DMS 273 (cell line): ENCODE measurements at regions not wholly inside any gene's neighbourhood (a gene's known extent, or its start where the extent isn't known, plus 50 kb on each side); places are given as distances from the start of the nearest gene placed in this dataset.
A peak's percentile ranks its signal among the peaks of the same experiment; 100 is the strongest.

Experiments
- DNase-seq: peaks from one replicate; lab custom pipeline; 2025; ENCODE audit not compliant: unreplicated experiment; lab: John Stamatoyannopoulos, UW

DNA sequence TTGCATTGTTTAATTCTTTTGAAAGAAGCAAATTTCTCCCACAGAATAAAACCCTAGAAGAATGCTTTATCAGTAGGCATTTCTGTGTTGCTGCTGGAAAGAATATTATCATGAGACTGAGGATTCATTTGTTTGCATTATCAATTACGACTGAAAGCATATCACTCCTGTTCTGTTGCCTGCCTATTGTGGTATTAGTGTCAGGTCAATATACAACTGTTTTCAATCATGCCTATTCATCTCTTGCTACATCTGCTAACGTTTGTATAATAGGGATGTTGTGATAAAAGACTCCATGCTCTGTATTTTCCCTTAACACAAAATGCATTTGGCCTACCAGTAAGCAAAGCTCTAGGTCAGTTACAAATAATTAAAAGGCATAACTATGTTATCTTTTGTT, 221.5 kb downstream of the PTPRC start:
- no peak for DNase-seq

DNA sequence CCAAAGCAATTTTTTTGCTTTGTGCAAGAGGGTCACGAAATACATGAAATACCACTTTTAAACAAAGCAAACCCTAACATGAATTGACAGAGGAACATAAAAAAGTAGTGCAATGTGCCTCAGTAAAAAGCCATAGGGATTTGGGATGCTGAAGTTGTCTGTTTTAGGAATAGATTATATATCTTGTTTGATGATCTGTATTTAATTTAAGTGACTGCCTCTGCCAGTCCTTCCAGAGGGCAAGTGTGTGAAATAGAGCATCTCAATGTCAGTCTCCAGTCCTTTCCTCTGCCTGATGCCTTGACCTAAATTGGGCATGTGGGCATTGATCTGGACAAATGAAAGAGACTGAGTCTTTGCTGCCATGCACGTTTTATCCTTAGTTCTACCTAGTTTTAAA, 222.8 kb downstream of the PTPRC start:
- no peak for DNase-seq

- DNase-seq, result no peak
These were observed 225.9 kb downstream of the PTPRC start for GRCh38 chr1:198864695-198865094.

DNA sequence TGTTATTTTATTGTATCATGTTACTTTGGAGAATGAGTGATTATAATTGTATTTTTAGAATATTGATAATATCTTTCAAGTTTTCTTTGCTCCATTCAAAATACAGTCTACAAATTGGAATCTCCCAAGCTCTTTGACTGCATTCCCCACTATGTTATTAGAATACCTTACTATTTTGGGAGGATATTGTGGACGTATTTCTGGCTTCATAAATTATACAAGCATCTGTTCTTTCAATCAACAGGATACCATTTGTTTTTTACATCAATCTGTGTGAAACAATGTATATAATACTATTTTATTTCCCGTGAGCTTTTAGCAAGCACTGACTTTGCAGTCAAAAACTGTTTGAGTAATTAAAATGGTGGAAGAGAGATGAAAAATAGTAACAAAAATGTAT, 226.5 kb downstream of the PTPRC start:
- no peak for DNase-seq

GRCh38 chr1:198867182-198867581, 228.3 kb downstream of the PTPRC start:
- DNase-seq, result no peak

DNA sequence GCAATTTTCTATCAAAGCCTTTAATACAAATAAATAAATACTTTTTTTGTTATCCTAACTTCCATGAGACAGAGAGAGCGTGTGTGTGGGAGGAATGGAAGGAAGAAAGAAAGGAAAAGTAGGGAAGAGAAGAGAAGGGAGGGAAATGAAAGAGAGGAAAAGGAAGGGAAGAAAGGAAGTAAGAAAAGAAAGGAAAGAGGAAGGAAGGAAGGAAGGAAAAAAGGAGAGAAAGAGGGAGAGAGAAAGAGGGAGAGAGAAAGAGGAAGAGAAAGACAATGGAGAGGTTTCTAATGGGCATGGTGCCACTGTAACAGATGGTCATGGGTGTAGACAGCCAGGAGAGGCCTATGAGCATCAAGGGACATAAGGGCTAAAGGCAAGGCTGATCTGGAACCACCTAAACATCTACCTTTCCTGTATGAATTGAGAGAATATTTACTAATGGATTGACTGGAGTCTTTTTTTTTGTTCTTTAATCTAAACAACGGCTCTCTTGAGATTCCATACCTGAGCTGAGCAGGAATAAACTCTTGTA, 234.9 kb downstream of the PTPRC start:
- DNase-seq, result peak; percentile 65

DNA sequence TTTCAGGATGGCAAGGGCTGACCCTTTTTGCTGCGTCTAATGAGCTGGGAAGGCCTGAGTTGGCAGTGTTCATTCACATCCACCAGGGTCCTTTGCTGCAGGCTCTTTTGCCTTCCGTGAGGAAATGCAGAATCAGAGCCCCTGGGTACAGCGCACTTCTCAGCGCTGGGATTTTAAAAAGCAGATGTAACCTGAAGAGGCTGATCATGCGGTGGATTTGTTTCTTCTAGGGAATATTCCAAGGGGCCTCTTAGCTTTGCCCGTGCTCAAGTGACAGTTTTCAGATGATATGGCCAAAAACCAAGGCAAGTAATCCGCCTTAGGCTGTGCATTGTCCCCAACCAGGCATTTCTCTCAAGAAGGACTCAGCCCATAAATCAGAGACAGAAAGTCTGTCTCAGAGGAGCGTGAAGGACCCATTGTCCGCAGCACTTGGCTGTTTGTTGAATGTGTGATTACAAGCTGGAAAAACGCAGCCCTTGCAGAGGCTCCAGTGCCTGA, 237.6 kb downstream of the PTPRC start:
- no peak for DNase-seq

DNA sequence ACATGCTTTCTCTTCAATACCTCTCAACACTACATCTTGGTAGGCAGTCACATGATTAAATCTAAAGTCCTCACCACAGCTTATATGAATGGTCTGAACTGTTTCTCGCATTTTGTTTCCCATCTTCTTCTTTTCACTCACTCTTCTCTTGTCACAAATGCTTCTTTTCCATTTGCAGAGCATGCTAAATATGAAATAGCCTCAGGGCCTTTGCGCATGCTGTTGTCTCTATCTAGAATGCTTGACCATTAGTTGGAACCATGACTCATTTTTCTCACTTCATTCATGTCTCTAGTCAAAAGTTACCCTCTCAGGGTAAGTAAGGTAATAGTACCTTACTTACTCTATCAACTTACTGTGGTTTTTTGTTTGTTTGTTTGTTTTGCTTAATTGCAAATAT, 239.7 kb downstream of the PTPRC start:
- DNase-seq, result no peak

DNA sequence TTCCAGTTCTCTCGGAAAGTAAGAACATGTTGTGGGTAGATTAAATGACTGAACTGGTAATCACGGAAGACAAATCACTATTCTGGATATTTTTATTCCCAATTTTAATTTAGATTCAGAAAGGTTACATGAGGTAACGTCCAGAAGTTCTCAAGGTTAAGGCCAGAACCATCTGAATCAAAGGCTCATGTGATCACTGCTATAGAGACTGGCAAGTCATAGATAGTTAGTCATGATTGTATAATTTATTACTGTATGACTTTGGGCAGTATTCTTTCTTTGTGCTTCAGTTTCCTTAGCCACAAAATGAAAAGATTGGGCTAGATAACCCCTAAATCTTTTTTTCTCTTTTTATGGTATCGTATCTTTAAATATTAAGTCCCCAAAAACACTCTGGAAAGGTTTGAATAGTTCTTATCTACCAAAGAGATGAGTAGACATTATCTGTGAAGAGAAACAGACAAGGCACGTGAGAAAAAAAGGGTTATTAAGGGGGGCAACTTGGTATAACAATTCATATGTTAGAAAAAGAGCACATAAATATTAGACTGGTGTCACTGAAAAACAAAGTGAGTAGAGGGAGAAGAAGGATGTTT, 241.0 kb downstream of the PTPRC start:
- DNase-seq, result no peak

DNA sequence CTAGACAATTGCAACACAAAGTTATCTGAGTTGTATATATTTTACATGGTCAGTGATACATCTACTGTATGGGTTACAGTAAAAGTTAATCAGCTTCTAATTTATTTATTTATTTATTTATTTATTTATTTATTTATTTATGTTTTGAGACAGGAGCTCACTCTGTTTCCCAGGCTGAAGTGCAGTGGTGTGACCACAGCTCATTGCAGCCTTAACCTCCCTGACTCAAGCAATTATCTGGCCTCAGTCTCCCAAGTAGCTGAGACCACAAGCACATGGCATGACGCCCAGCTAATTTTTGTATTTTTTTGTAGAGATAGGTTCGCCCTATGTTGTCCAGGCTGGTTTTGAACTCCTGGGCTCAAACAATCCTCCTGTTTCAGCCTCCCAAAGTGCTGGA, 241.6 kb downstream of the PTPRC start:
- no peak for DNase-seq

DNA sequence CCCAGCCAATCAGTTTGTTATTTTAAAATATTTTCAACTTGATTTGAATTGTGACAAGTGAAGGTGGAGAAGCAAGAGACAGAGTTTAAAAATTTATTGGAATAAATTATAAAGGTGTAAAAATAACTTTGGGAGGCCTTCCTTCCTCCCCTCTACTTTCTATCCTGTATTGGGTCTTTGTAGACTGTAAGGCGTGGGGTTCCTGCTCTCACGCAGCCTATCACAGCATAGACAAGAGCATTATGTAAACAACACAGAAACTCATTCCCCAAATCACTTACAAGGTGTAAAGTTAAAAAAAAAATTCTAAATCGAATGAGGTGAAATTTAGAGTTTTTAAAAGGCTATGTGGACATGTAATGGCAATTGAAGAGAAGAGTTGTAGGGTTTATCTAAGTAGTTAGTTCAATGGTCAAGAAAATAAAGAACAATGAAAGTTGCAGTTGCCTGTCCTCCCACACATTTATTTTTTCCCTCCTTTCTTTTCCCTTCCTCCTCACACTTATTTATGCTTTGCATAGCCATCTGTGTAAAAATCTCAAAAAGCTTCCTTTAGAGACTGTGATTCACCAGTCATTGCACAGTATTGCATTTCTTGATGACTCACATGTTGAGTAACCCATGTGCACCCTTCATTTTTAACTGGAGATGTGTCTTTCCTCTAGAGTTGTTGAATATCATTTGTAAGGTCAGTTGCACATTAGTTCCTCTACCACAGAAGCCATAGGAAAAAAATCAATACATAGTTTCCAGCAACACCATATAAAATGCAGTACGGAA, 242.2 kb downstream of the PTPRC start:
- peak; percentile 12 for DNase-seq

DNA sequence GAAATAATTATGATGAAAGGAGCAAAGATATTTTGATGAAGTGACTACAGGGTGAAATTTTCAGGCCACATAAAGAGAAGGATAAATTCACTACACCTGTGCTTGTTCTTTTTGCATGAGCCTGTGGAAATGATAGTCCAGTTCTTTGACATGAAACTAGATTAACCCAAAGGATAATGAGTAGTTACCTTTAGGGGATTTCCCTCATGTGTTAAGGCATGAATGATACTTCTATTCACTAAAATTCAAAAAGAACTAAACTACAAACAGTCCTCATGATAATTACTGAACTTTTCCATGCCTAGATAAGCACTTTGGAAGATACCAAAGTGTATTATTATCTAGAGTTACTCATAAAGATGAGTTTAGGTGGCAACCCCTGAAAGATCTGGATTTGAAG, 244.3 kb downstream of the PTPRC start:
- no peak for DNase-seq

- DNase-seq, result no peak
These were observed 249.0 kb downstream of the PTPRC start for GRCh38 chr1:198887866-198888265.

DNA sequence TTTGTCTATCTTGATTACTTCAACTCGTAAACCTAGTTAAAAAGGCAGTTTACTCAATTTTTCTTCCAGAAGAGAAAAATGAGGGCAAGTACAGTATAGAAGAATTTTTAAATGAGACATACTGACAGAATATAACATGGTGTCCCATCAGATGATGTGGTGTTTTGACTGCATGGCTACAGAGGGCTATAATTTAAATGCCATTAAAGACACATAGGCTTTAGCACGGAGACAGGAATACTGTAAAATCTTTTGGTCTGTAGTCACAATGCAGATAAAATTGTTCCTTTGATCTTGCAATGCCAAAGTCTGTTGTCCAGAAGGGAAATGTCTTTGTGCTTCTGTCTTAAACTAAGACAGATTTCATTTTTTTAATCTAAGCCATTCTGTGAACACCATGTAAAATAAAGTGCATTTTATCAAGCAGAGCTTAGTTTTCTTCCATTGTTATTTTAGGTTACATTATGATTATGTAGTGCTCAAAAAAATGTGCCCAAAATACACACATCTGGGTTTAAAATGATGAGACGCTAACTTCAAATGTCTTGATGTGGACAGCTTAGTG, 249.6 kb downstream of the PTPRC start:
- DNase-seq, result no peak

- DNase-seq, result no peak
These were observed 250.3 kb downstream of the PTPRC start for GRCh38 chr1:198889101-198889500.

- DNase-seq, result no peak
These were observed 250.9 kb downstream of the PTPRC start for GRCh38 chr1:198889749-198890148.

DNA sequence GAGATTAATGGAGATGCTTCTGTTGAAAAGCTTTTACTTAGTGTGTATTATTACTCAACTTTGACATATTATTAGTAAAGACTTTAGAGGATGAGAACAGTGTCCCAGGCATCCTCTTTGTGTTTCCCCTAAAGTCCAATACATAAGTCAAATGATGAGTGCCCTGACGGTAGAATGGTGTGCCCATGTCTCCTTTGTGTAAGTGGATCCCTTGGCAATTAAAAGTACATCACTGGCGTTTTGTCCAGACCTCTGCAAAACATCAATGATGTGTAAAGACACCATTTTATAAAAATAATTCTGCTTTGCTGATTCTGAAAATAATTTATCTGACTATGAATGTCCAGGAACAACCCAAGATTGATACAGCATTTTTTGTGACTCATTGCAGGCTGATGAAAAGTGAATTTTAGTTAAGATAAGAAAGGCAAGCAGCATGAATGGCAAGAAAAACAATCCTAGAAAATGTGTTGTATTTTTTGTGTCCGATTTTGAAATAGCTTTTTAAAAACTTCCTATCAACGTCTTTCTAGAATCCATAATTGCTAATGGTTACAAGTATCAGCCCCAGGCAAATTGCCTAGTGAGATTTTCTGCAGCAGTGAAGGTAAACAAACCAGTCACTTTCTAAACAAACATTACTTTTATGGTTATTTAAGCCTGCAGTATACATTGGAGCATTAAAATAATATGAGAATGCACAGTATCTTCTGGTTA, 251.5 kb downstream of the PTPRC start:
- no peak for DNase-seq

- peak; percentile 43 for DNase-seq
These were observed 253.2 kb downstream of the PTPRC start for GRCh38 chr1:198892065-198892464.

DNA sequence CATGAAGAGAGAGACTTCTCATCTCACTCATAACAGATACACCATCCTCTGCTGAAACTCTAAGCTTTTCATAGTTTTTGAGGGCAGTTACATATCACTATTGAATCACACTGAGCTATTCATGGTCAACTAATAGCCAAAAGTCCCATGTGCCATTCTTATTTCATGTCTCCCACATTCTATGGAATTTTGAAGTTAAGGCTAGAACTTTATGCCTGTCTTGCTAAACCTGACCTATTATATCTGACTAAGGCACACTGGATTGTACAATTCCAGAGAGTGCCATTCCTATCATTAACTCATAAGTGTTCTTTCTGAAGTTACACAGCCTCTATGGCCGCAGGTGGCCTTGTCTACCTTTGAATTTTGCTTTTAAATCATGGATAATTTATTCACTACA, 254.3 kb downstream of the PTPRC start:
- DNase-seq, result no peak

GRCh38 chr1:198893763-198894444, 255.1 kb downstream of the PTPRC start:
- no peak for DNase-seq

GRCh38 chr1:198901266-198901665, 262.4 kb downstream of the PTPRC start:
- no peak for DNase-seq
